BE2C (cell line): ENCODE measurements at regions not wholly inside any gene's neighbourhood (a gene's known extent, or its start where the extent isn't known, plus 50 kb on each side); places are given as distances from the start of the nearest gene placed in this dataset.

Experiments used
- DNase-seq: peaks from one replicate; pipeline ENCODE4 v3.0.0-alpha.2; 2020
- H3K27me3 ChIP-seq: fragments of 250-450 bp; sonication (Bioruptor Pico); 2 replicates; pipeline ENCODE4 v1.5.1; 2020; ENCODE audit warnings: mild to moderate bottlenecking
- H3K36me3 ChIP-seq: fragments of 250-450 bp; sonication (Bioruptor Pico); 2 replicates; pipeline ENCODE4 v1.5.1; 2020; ENCODE audit warnings: mild to moderate bottlenecking
- H3K4me1 ChIP-seq: fragments of 250-450 bp; sonication (Bioruptor Pico); 2 replicates; pipeline ENCODE4 v1.5.1; 2020
- H3K4me3 ChIP-seq: 2 replicates; pipeline ENCODE4 v1.5.1; 2011; ENCODE audit warnings: low read depth, low read length
- H3K9me3 ChIP-seq: fragments of 250-450 bp; sonication (Bioruptor Pico); 2 replicates; pipeline ENCODE4 v1.5.1; 2020
- TF ChIP-seq, protein P1 (sequence below): IDR thresholded peaks from 2 replicates; pipeline ENCODE4 v1.5.1; 2012; ENCODE audit warnings: mild to moderate bottlenecking, low read depth, low read length

DNA sequence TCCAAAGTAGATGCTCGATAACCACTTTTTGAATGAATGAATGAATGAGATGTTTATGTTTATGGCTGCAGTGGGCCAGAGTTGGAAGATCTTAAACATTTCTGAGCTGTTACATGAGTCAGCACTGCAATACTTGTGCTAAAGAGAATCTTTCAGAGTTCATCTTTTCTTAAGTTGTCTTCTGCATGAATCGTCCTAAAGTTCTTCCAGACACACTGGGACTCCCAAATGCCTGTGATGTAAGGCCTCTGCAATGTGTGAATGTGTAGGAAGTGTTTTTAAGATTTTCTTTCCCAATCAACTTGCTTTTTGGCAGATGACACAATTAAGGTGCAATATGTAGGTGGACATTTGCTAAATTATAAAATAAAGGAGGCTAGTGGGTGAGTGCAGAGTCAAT, 50.3 kb upstream of the TRIM9 start:
- Histone ChIP-seq H3K9me3 (no peaks in the 10 kb centered on the region; the same call in 1 of the 2 replicates), H3K36me3 (no peaks in the 10 kb centered on the region), H3K4me1 (no peaks in the 10 kb centered on the region), H3K4me3 (no peak overlapping the region), H3K27me3 (no peaks in the 10 kb centered on the region)
- no peak for DNase-seq
- TF ChIP-seq, protein P1, sequence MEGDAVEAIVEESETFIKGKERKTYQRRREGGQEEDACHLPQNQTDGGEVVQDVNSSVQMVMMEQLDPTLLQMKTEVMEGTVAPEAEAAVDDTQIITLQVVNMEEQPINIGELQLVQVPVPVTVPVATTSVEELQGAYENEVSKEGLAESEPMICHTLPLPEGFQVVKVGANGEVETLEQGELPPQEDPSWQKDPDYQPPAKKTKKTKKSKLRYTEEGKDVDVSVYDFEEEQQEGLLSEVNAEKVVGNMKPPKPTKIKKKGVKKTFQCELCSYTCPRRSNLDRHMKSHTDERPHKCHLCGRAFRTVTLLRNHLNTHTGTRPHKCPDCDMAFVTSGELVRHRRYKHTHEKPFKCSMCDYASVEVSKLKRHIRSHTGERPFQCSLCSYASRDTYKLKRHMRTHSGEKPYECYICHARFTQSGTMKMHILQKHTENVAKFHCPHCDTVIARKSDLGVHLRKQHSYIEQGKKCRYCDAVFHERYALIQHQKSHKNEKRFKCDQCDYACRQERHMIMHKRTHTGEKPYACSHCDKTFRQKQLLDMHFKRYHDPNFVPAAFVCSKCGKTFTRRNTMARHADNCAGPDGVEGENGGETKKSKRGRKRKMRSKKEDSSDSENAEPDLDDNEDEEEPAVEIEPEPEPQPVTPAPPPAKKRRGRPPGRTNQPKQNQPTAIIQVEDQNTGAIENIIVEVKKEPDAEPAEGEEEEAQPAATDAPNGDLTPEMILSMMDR, result no peak

- TF ChIP-seq, protein P1, result no peak
Measured at GRCh38 chr14:51147183-51147582, 52.3 kb upstream of the TRIM9 start.

DNA sequence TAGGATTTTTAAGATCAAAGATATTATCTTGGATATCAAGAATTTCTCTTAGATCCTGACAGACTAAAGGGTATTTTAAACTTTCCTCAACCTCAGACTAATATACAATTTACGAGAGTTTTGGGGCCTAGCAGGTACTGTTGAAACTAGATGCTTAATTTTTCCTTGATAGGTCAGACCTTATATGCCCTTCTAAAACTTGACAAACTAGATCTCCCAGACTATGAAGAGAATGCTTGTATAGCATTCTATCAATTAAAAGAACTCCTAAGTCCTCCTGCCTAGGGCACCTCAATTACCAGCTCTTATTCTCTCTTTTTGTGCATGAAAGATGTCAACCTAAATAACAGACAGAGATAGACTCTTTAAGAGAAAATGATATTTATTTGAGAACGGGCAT, 60.4 kb upstream of the TRIM9 start:
- no peak for DNase-seq
- Histone ChIP-seq H3K9me3 (no peaks in the 10 kb centered on the region), H3K27me3 (no peaks in the 10 kb centered on the region), H3K4me1 (no peaks in the 10 kb centered on the region), H3K4me3 (no peak overlapping the region), H3K36me3 (no peaks in the 10 kb centered on the region)
- TF ChIP-seq, protein P1, result no peak

More at GRCh38 chr14:51147183-51147582, 52.3 kb upstream of the TRIM9 start:
- Histone ChIP-seq H3K4me1 (no peaks in the 10 kb centered on the region), H3K36me3 (no peaks in the 10 kb centered on the region), H3K9me3 (no peaks in the 10 kb centered on the region; the same call in 1 of the 2 replicates), H3K4me3 (no peak overlapping the region), H3K27me3 (no peaks in the 10 kb centered on the region)
- no peak for DNase-seq

DNA sequence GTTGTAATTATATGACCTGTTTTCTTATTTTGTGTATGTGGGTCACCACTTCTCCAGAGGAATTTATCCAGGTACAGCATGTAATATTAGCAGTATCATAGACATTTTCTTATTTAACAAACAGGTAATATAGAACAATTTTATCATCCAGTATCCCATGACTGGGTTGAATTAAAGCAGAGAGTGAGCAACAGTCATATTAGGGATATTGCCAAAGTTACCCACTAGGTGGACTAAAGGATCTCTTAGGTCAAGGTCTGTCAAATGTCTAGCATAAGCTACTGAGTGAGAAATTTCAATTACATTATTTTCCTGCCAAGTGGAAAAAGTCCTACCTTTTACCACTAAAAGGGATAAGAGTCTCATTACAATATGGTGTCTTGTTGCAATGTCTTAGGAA, 62.1 kb upstream of the TRIM9 start:
- Histone ChIP-seq H3K4me1 (no peaks in the 10 kb centered on the region), H3K9me3 (no peaks in the 10 kb centered on the region), H3K4me3 (no peak overlapping the region), H3K36me3 (no peaks in the 10 kb centered on the region), H3K27me3 (no peaks in the 10 kb centered on the region)
- TF ChIP-seq, protein P1, result peak; percentile 80
- no peak for DNase-seq

DNA sequence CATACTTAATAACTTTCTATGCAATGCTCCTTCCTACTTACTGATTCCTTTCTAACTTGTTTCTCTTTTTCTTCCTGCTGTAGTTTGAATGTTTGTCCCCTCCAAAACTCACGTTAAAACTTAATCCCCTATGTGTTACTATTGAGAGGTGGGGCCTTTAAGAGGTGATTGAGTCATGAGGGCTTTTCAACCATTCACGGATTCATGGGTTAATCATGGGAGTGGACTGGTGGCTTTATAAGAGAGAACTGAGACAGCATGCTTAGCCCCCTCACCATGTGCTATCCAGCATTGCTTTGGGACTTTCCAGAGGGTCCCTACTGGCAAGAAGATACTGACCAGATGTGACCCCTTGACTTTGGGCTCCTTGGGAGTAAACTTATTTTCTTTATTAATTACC, 66.0 kb upstream of the TRIM9 start:
- TF ChIP-seq, protein P1, result no peak
- Histone ChIP-seq H3K4me1 (0 out of 2 replicates have a peak, but pooled peaks cover 3% of the 10 kb centered on the region), H3K36me3 (no peaks in the 10 kb centered on the region), H3K4me3 (no peak overlapping the region), H3K27me3 (no peaks in the 10 kb centered on the region), H3K9me3 (no peaks in the 10 kb centered on the region)
- no peak for DNase-seq

DNA sequence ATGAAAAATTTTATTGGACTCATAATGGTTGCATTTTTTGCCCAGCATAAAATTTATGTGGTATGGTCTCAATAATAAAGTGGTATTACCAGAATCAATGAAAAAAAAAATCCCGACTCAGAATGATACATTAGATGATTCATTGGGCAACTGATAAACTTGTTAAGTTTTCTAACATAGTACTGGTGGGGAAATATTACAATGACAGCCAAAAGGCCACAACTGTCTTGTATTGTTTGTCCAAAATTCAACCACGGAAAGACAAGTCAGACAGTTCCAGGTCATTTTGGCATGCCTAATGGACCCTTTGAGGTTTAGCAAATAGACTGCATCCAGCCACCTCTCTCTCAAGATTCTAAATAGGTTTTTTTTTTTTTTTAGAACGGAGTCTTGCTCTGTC, 70.5 kb upstream of the TRIM9 start:
- Histone ChIP-seq H3K4me3 (no peak overlapping the region), H3K27me3 (no peaks in the 10 kb centered on the region), H3K9me3 (no peaks in the 10 kb centered on the region), H3K36me3 (no peaks in the 10 kb centered on the region), H3K4me1 (0 out of 2 replicates have a peak, but pooled peaks cover 3% of the 10 kb centered on the region)
- TF ChIP-seq, protein P1, result no peak
- DNase-seq, result no peak
